Breast epithelium (tissue), 3 donors: ENCODE measurements at regions not wholly inside any gene's neighbourhood (a gene's known extent, or its start where the extent isn't known, plus 50 kb on each side); places are given as distances from the start of the nearest gene placed in this dataset.

Experiments used
- CTCF ChIP-seq, 3 donors: fragments of 450-650 bp; IDR thresholded peaks; one replicate each; pipeline ENCODE4 v1.5.1; 2016 to 2017; ENCODE audit warnings: antibody characterized with exemption in 3 of 3, mild to moderate bottlenecking in 3 of 3, moderate library complexity in 3 of 3
- POLR2A ChIP-seq: fragments of 450-650 bp; IDR thresholded peaks from one replicate; pipeline ENCODE4 v1.6.1; 2016; ENCODE audit warnings: antibody characterized with exemption, mild to moderate bottlenecking, moderate library complexity
- POLR2AphosphoS5 ChIP-seq, 3 donors: sonication (generic); formaldehyde crosslinking; IDR thresholded peaks; one replicate each; pipeline ENCODE4 v1.6.1; 2017; ENCODE audit warnings: antibody characterized with exemption in 3 of 3

GRCh38 chr12:85688837-85689236, 147.4 kb downstream of the RASSF9 start:
- no peak for TF ChIP-seq CTCF (IDR thresholded peaks at IDR 0.05)
- TF ChIP-seq POLR2A, result no peak
- no peak for TF ChIP-seq POLR2AphosphoS5 (IDR thresholded peaks at IDR 0.05)
